Stimulated activated CD8-positive, alpha-beta memory T cell treated with anti-CD3 and anti-CD28 coated beads, Interleukin-15, amount 100 ng/mL, for 4 hours (primary cell): ENCODE measurements at regions not wholly inside any gene's neighbourhood (a gene's known extent, or its start where the extent isn't known, plus 50 kb on each side); places are given as distances from the start of the nearest gene placed in this dataset.
"Not testable (repeated sequence)": the region's sequence is repeated elsewhere in the genome, so short reads cannot be mapped to it uniquely, and the experiment has no call there.

Experiments used
- DNase-seq, 2 donors: peaks; one replicate each; pipeline ENCODE4 v3.0.0-alpha.2; 2020; ENCODE audit warnings: low read depth in 2 of 2

- no peak for DNase-seq
Observed at GRCh38 chr10:80697926-80698325, 160.2 kb downstream of the SH2D4B start.

- DNase-seq, result peak; percentile 9 to 28
Observed at GRCh38 chr10:80699602-80700039, 161.9 kb downstream of the SH2D4B start.

- no peak for DNase-seq
Observed at GRCh38 chr10:80700252-80700651, 162.6 kb downstream of the SH2D4B start.

GRCh38 chr10:80700760-80701444, 163.2 kb downstream of the SH2D4B start:
- no peak for DNase-seq

- DNase-seq, result no peak
Observed at GRCh38 chr10:80701706-80702105, 164.0 kb downstream of the SH2D4B start.

GRCh38 chr10:80702143-80702542, 164.4 kb downstream of the SH2D4B start:
- DNase-seq, result no peak

GRCh38 chr10:80705899-80706298, 168.2 kb downstream of the SH2D4B start:
- no peak for DNase-seq

- DNase-seq, result no peak
Observed at GRCh38 chr10:80708185-80708584, 170.5 kb downstream of the SH2D4B start.

GRCh38 chr10:80708808-80709207, 171.1 kb downstream of the SH2D4B start:
- no peak for DNase-seq

GRCh38 chr10:80709866-80710265, 172.2 kb downstream of the SH2D4B start:
- DNase-seq, result no peak

- DNase-seq, result no peak
Observed at GRCh38 chr10:80713398-80713928, 175.8 kb downstream of the SH2D4B start.

- no peak for DNase-seq
Observed at GRCh38 chr10:80714566-80714965, 176.9 kb downstream of the SH2D4B start.

- DNase-seq, result no peak
Observed at GRCh38 chr10:80718024-80718423, 180.3 kb downstream of the SH2D4B start.

GRCh38 chr10:80719935-80720334, 182.2 kb downstream of the SH2D4B start:
- no peak for DNase-seq

- DNase-seq, result no peak
Observed at GRCh38 chr10:80720549-80720948, 182.8 kb downstream of the SH2D4B start.

- DNase-seq, result not testable (repeated sequence)
Observed at GRCh38 chr10:80728354-80728753, 190.7 kb downstream of the SH2D4B start.

- DNase-seq, result no peak
Observed at GRCh38 chr10:80729896-80730295, 192.2 kb downstream of the SH2D4B start.

- DNase-seq, result no peak
Observed at GRCh38 chr10:80730522-80730921, 192.8 kb downstream of the SH2D4B start.

- no peak for DNase-seq
Observed at GRCh38 chr10:80734589-80734988, 196.9 kb downstream of the SH2D4B start.

GRCh38 chr10:80737209-80737608, 199.5 kb downstream of the SH2D4B start:
- DNase-seq, result no peak

GRCh38 chr10:80739328-80739727, 201.6 kb downstream of the SH2D4B start:
- DNase-seq, result no peak

- no peak for DNase-seq
Observed at GRCh38 chr10:80739963-80740715, 202.4 kb downstream of the SH2D4B start.

- DNase-seq, result no peak
Observed at GRCh38 chr10:80741278-80741677, 203.6 kb downstream of the SH2D4B start.
